ENCODE measurements at regions not wholly inside any gene's neighbourhood (a gene's known extent, or its start where the extent isn't known, plus 50 kb on each side); places are given as distances from the start of the nearest gene placed in this dataset.
A peak's percentile ranks its signal among the peaks of the same experiment; 100 is the strongest.

GRCh38 chr13:39909634-39910033 lies 254.2 kb downstream of the COG6 start:
- CTCF ChIA-PET: no interaction called here

GRCh38 chr13:39910041-39910440 lies 254.6 kb downstream of the COG6 start:
- no peak overlapping the region for H3K4me3 ChIP-seq (ENCODE audit: low read length)
- Mint-ChIP-seq H3K36me3 (peaks cover 0 to 6% (median 0%) of the 10 kb centered on the region in 5 donors), H3K4me1 (peaks cover 0 to 15% (median 9%) of the 10 kb centered on the region in 7 donors), H3K27me3 (peaks cover 0 to 6% (median 0%) of the 10 kb centered on the region in 5 donors), H3K27ac (no peak overlapping the region), H3K4me3 (no peak overlapping the region), H3K9me3 (peaks cover 0 to 6% (median 0%) of the 10 kb centered on the region in 11 donors)
- no peaks in the 10 kb centered on the region for H3K9me3 ChIP-seq (ENCODE audit: control insufficient read depth in 2 of 3, low read length in 3 of 3)
- DNase-seq (no peak), ATAC-seq (no peak)
- POLR2A ChIA-PET: no interaction called here
- H3K27ac ChIP-seq (ENCODE audit: low read depth, low read length): no peak overlapping the region
- H3K4me1 ChIP-seq (ENCODE audit: control insufficient read depth in 2 of 2, insufficient read depth in 2 of 2, low read length in 2 of 2): no peaks in the 10 kb centered on the region
- no peaks in the 10 kb centered on the region for H3K27me3 ChIP-seq (ENCODE audit: control insufficient read depth in 2 of 2, insufficient read depth in 2 of 2, low read length in 2 of 2)
- CTCF ChIA-PET: no interaction called here
- intact Hi-C loops (cut with micrococcal nuclease): no loop called here
- H3K36me3 ChIP-seq (ENCODE audit: control insufficient read depth in 2 of 3, insufficient read depth in 3 of 3, low read length in 3 of 3): no peaks in the 10 kb centered on the region

More at GRCh38 chr13:39909634-39910033, 254.2 kb downstream of the COG6 start:
- no peak for DNase-seq
- H3K4me1 ChIP-seq (ENCODE audit: control insufficient read depth in 2 of 2, insufficient read depth in 2 of 2, low read length in 2 of 2): no peaks in the 10 kb centered on the region
- ATAC-seq: no peak
- no peak overlapping the region for H3K27ac ChIP-seq (ENCODE audit: low read depth, low read length)
- no peaks in the 10 kb centered on the region for H3K9me3 ChIP-seq (ENCODE audit: control insufficient read depth in 2 of 3, low read length in 3 of 3)
- no peaks in the 10 kb centered on the region for H3K27me3 ChIP-seq (ENCODE audit: control insufficient read depth in 2 of 2, insufficient read depth in 2 of 2, low read length in 2 of 2)
- intact Hi-C loops (cut with micrococcal nuclease): no loop called here
- no peak overlapping the region for H3K4me3 Mint-ChIP-seq
- H3K36me3 ChIP-seq (ENCODE audit: control insufficient read depth in 2 of 3, insufficient read depth in 3 of 3, low read length in 3 of 3): no peaks in the 10 kb centered on the region
- peaks cover 0 to 6% (median 0%) of the 10 kb centered on the region in 5 donors for H3K36me3 Mint-ChIP-seq
- peaks cover 0 to 15% (median 9%) of the 10 kb centered on the region in 7 donors for H3K4me1 Mint-ChIP-seq
- H3K27ac Mint-ChIP-seq: no peak overlapping the region
- H3K4me3 ChIP-seq (ENCODE audit: low read length): no peak overlapping the region
- H3K27me3 Mint-ChIP-seq: peaks cover 0 to 6% (median 0%) of the 10 kb centered on the region in 5 donors
- POLR2A ChIA-PET: no interaction called here
- H3K9me3 Mint-ChIP-seq: peaks cover 0 to 6% (median 0%) of the 10 kb centered on the region in 11 donors

DNA sequence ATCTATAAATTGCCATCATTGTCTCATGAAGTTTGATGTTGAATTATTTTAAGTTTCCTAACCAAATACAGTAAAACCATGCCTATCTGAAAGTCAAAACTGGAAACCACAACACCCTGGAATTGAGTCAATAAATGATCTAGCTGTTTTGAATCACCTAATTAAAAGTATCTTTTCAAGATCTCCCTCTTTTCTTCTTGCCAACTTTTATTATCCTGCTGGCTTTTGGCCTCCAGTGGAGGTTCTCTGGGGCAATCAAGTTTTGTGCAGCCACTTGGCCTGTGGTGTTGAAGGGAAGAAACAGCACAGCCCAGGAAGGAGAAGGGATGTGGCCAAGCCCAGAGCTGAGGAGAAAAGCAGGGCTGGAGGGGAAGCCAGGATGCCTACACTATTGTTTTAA lies 255.4 kb downstream of the COG6 start:
- no peak overlapping the region for H3K4me3 Mint-ChIP-seq
- Histone ChIP-seq H3K4me1 (ENCODE audit: control insufficient read depth in 2 of 2, insufficient read depth in 2 of 2, low read length in 2 of 2) (no peaks in the 10 kb centered on the region), H3K27ac (ENCODE audit: low read depth, low read length) (no peak overlapping the region), H3K9me3 (ENCODE audit: control insufficient read depth in 2 of 3, low read length in 3 of 3) (no peaks in the 10 kb centered on the region), H3K27me3 (ENCODE audit: control insufficient read depth in 2 of 2, insufficient read depth in 2 of 2, low read length in 2 of 2) (no peaks in the 10 kb centered on the region), H3K4me3 (ENCODE audit: low read length) (no peak overlapping the region), H3K36me3 (ENCODE audit: control insufficient read depth in 2 of 3, insufficient read depth in 3 of 3, low read length in 3 of 3) (no peaks in the 10 kb centered on the region)
- peaks cover 0 to 15% (median 9%) of the 10 kb centered on the region in 7 donors for H3K4me1 Mint-ChIP-seq
- intact Hi-C loops (cut with micrococcal nuclease): no loop called here
- H3K27ac Mint-ChIP-seq: peak overlapping the region in 1 of 9 donors; percentile 11
- no peak for DNase-seq
- H3K9me3 Mint-ChIP-seq: peaks cover 0 to 6% (median 0%) of the 10 kb centered on the region in 11 donors
- ATAC-seq: no peak
- peaks cover 0 to 6% (median 0%) of the 10 kb centered on the region in 5 donors for H3K36me3 Mint-ChIP-seq
- peaks cover 0 to 6% (median 0%) of the 10 kb centered on the region in 5 donors for H3K27me3 Mint-ChIP-seq
- POLR2A ChIA-PET: no interaction called here
- CTCF ChIA-PET: no interaction called here

GRCh38 chr13:39913339-39913738 lies 257.9 kb downstream of the COG6 start:
- Histone ChIP-seq H3K27me3 (ENCODE audit: control insufficient read depth in 2 of 2, insufficient read depth in 2 of 2, low read length in 2 of 2) (no peaks in the 10 kb centered on the region), H3K4me1 (ENCODE audit: control insufficient read depth in 2 of 2, insufficient read depth in 2 of 2, low read length in 2 of 2) (no peaks in the 10 kb centered on the region), H3K4me3 (ENCODE audit: low read length) (no peak overlapping the region), H3K36me3 (ENCODE audit: control insufficient read depth in 2 of 3, insufficient read depth in 3 of 3, low read length in 3 of 3) (no peaks in the 10 kb centered on the region), H3K27ac (ENCODE audit: low read depth, low read length) (no peak overlapping the region), H3K9me3 (ENCODE audit: control insufficient read depth in 2 of 3, low read length in 3 of 3) (no peaks in the 10 kb centered on the region)
- Mint-ChIP-seq H3K9me3 (peaks cover 0 to 6% (median 0%) of the 10 kb centered on the region in 11 donors), H3K27me3 (peaks cover 0 to 6% (median 0%) of the 10 kb centered on the region in 5 donors), H3K4me1 (peaks cover 0 to 15% (median 9%) of the 10 kb centered on the region in 7 donors), H3K4me3 (no peak overlapping the region), H3K36me3 (peaks cover 0 to 6% (median 0%) of the 10 kb centered on the region in 5 donors), H3K27ac (no peak overlapping the region)
- ChIA-PET CTCF (no interaction called here), POLR2A (no interaction called here)
- DNase-seq (no peak), ATAC-seq (no peak)
- intact Hi-C loops (cut with micrococcal nuclease): no loop called here

DNA sequence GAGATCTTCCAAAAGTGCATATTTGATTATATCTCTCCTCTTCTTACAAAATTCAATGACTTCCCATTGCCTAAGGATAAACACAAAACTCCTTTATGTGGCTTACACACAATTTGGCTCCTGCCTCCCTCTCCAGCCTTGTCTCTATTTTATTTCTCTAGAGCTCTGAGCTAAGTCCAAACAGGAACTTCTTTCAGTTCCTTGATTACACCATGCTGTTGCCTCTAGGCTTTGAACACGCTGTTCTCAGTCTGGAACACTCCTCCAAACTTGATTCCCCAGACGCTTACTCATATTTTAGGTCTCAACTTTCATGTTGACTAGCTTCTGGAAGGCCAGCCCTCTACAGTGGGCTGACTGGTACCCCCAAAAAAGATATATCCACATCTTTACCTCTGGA lies 258.5 kb downstream of the COG6 start:
- ATAC-seq: no peak
- Histone ChIP-seq H3K27ac (ENCODE audit: low read depth, low read length) (no peak overlapping the region), H3K9me3 (ENCODE audit: control insufficient read depth in 2 of 3, low read length in 3 of 3) (no peaks in the 10 kb centered on the region), H3K27me3 (ENCODE audit: control insufficient read depth in 2 of 2, insufficient read depth in 2 of 2, low read length in 2 of 2) (no peaks in the 10 kb centered on the region), H3K4me3 (ENCODE audit: low read length) (no peak overlapping the region), H3K4me1 (ENCODE audit: control insufficient read depth in 2 of 2, insufficient read depth in 2 of 2, low read length in 2 of 2) (no peaks in the 10 kb centered on the region), H3K36me3 (ENCODE audit: control insufficient read depth in 2 of 3, insufficient read depth in 3 of 3, low read length in 3 of 3) (no peaks in the 10 kb centered on the region)
- intact Hi-C loops (cut with micrococcal nuclease): no loop called here
- peaks cover 0 to 6% (median 0%) of the 10 kb centered on the region in 5 donors for H3K27me3 Mint-ChIP-seq
- CTCF ChIA-PET: interaction anchor here (0.6 kb wide), 1 partner anchor 232 kb away, joined by 3 read pairs; no protein-coding TSS in a partner anchor
- no peak overlapping the region for H3K27ac Mint-ChIP-seq
- DNase-seq: no peak
- peaks cover 0 to 6% (median 0%) of the 10 kb centered on the region in 5 donors for H3K36me3 Mint-ChIP-seq
- H3K4me1 Mint-ChIP-seq: peaks cover 0 to 15% (median 9%) of the 10 kb centered on the region in 7 donors
- POLR2A ChIA-PET: no interaction called here
- H3K9me3 Mint-ChIP-seq: peaks cover 0 to 6% (median 0%) of the 10 kb centered on the region in 11 donors
- H3K4me3 Mint-ChIP-seq: no peak overlapping the region

DNA sequence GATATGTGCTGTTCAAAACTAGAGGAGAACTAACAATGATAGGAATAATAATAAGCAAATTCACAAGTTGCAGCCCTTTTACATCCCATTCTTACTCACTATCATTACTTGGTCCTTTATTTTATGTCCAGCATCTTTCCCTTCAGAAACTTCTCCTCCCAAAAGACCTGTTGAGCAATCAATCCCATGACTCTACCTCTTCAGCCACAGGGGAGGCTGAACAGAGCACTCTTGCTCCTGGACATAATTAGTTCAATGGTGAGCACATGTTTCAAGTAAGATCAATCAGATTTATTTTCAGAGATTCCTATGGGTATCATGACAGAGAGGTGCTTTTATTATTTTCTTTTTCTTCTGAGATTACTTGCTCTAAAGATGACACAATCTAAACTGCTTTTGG lies 260.0 kb downstream of the COG6 start:
- ChIA-PET POLR2A (no interaction called here), CTCF (interaction anchor here (0.8 kb wide), 1 partner anchor 238 kb away, joined by 4 read pairs; no protein-coding TSS in a partner anchor)
- H3K36me3 ChIP-seq (ENCODE audit: control insufficient read depth in 2 of 3, insufficient read depth in 3 of 3, low read length in 3 of 3): no peaks in the 10 kb centered on the region
- peaks cover 0 to 6% (median 0%) of the 10 kb centered on the region in 5 donors for H3K36me3 Mint-ChIP-seq
- H3K9me3 ChIP-seq (ENCODE audit: control insufficient read depth in 2 of 3, low read length in 3 of 3): no peaks in the 10 kb centered on the region
- H3K27me3 ChIP-seq (ENCODE audit: control insufficient read depth in 2 of 2, insufficient read depth in 2 of 2, low read length in 2 of 2): no peaks in the 10 kb centered on the region
- intact Hi-C loops (cut with micrococcal nuclease): no loop called here
- H3K4me1 ChIP-seq (ENCODE audit: control insufficient read depth in 2 of 2, insufficient read depth in 2 of 2, low read length in 2 of 2): no peaks in the 10 kb centered on the region
- no peak overlapping the region for H3K4me3 Mint-ChIP-seq
- no peak overlapping the region for H3K27ac Mint-ChIP-seq
- H3K9me3 Mint-ChIP-seq: peaks cover 0 to 6% (median 0%) of the 10 kb centered on the region in 11 donors
- peaks cover 0 to 11% (median 6%) of the 10 kb centered on the region in 7 donors for H3K4me1 Mint-ChIP-seq
- no peak overlapping the region for H3K27ac ChIP-seq (ENCODE audit: low read depth, low read length)
- H3K4me3 ChIP-seq (ENCODE audit: low read length): no peak overlapping the region
- DNase-seq (no peak), ATAC-seq (no peak)
- H3K27me3 Mint-ChIP-seq: peaks cover 0 to 6% (median 0%) of the 10 kb centered on the region in 5 donors

DNA sequence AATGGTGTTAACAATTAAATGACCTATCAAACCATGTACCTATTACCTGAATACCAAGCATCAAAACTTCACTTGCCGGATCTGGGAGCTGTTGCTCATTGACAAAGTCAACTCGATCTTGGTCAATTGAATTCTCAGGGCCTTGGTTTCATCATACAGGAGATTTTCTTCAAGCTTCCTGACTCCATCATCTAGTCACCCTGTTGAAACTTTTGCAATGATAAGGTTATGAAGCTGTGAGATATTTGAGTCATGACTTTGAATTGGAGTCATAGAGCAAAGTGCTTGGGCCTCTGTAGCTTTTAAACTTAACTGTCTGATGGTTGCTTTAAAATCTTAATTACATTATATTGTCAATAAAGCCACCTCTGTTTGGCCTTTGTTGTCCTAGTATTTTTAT lies 260.9 kb downstream of the COG6 start:
- Mint-ChIP-seq H3K27ac (no peak overlapping the region), H3K27me3 (peaks cover 0 to 7% (median 0%) of the 10 kb centered on the region in 5 donors), H3K36me3 (peaks cover 0 to 6% (median 0%) of the 10 kb centered on the region in 5 donors), H3K4me1 (peaks cover 0 to 5% (median 0%) of the 10 kb centered on the region in 7 donors), H3K4me3 (no peak overlapping the region), H3K9me3 (peaks cover 0 to 6% (median 0%) of the 10 kb centered on the region in 11 donors)
- Histone ChIP-seq H3K4me3 (ENCODE audit: low read length) (no peak overlapping the region), H3K9me3 (ENCODE audit: control insufficient read depth in 2 of 3, low read length in 3 of 3) (no peaks in the 10 kb centered on the region), H3K36me3 (ENCODE audit: control insufficient read depth in 2 of 3, insufficient read depth in 3 of 3, low read length in 3 of 3) (no peaks in the 10 kb centered on the region), H3K27ac (ENCODE audit: low read depth, low read length) (no peak overlapping the region), H3K4me1 (ENCODE audit: control insufficient read depth in 2 of 2, insufficient read depth in 2 of 2, low read length in 2 of 2) (no peaks in the 10 kb centered on the region), H3K27me3 (ENCODE audit: control insufficient read depth in 2 of 2, insufficient read depth in 2 of 2, low read length in 2 of 2) (no peaks in the 10 kb centered on the region)
- DNase-seq (no peak), ATAC-seq (no peak)
- POLR2A ChIA-PET: no interaction called here
- intact Hi-C loops (cut with micrococcal nuclease): no loop called here
- CTCF ChIA-PET: interaction anchor here (0.7 to 0.8 kb wide), 2 partner anchors 27 to 766 kb away, joined by 3 read pairs; no protein-coding TSS in a partner anchor

All from naive thymus-derived CD4-positive, alpha-beta T cell (primary cell).